K562 (cell line): ENCODE measurements at regions not wholly inside any gene's neighbourhood (a gene's known extent, or its start where the extent isn't known, plus 50 kb on each side); places are given as distances from the start of the nearest gene placed in this dataset.
A peak's percentile ranks its signal among the peaks of the same experiment; 100 is the strongest.

Experiments
- ATAC-seq: fragments of 200-7000 bp; cut with Tn5 transposase; 3 replicates; pipeline ENCODE4 v1.9.1; 2020; ENCODE audit warnings: moderate library complexity
- BruUV-seq: library from RNA; stranded (reverse); fragments of 400-500 nt; replicated peaks from 2 replicates; lab custom pipeline; 2021; lab: Mats Ljungman, UMichigan
- CTCF ChIA-PET: fragments of 300-600 bp; formaldehyde crosslinking; extraction: SDS; loops from one replicate; lab custom pipeline; 2021; ENCODE audit warnings: low intra/inter-chr PET ratio; lab: Yijun Ruan, JAX
- POLR2A ChIA-PET: fragments of 300-600, 350-650 bp; sonication (Branson Sonifier 250); formaldehyde crosslinking; extraction: SDS; loops from one replicate; lab custom pipeline; 2021; ENCODE audit warnings: antibody characterized with exemption, inconsistent platforms; lab: Yijun Ruan, JAX
- DNase-seq, 4 experiments: peaks; one replicate each; pipeline versions ENCODE4 v3.0.0 to v3.0.0-alpha.2; 2011 to 2018; ENCODE audit warnings: low spot score in 3 of 4, mixed read lengths in 3 of 4; ENCODE audit errors: extremely low read depth in 1 of 4
- FAIRE-seq: peaks from 2 replicates; lab custom pipeline; 2011; peaks lifted over from hg19 to GRCh38; lab: Jason Lieb, UNC
- H2AFZ ChIP-seq: 2 replicates; pipeline ENCODE4 v1.6.0; 2011; ENCODE audit warnings: low read depth, low read length, control low read depth, inconsistent platforms
- H3K27ac ChIP-seq: fragments of 200-600 bp; 3 replicates; pipeline ENCODE4 v1.8.0; 2011; ENCODE audit warnings: low read depth, mild to moderate bottlenecking, control low read depth, inconsistent platforms, low read length, moderate library complexity, mixed read lengths; ENCODE audit errors: extremely low read depth
- H3K27me3 ChIP-seq, 2 experiments: fragments of 300-600 bp in 1 of 2; 2 replicates in 1 of 2; 3 replicates in 1 of 2; pipeline versions ENCODE4 v1.6.0 to v1.8.0; 2011; ENCODE audit warnings: inconsistent platforms in 2 of 2, low read length in 2 of 2, mild to moderate bottlenecking in 1 of 2, mixed read lengths in 1 of 2, moderate library complexity in 1 of 2; ENCODE audit not compliant: control insufficient read depth in 2 of 2, insufficient read depth in 2 of 2
- H3K36me3 ChIP-seq: fragments of 300-600 bp; 3 replicates; pipeline ENCODE4 v1.8.0; 2011; ENCODE audit warnings: mild to moderate bottlenecking, low read length, inconsistent platforms; ENCODE audit not compliant: control insufficient read depth, insufficient read depth
- H3K4me1 ChIP-seq, 2 experiments: fragments of 200-600 bp in 1 of 2; replicated peaks in 1 of 2; 2 replicates in 1 of 2; 3 replicates in 1 of 2; pipeline versions ENCODE4 v1.5.1 to v1.8.0; 2011; ENCODE audit warnings: inconsistent platforms in 2 of 2, low read length in 2 of 2, mild to moderate bottlenecking in 1 of 2, mixed read lengths in 1 of 2, moderate library complexity in 1 of 2; ENCODE audit not compliant: control insufficient read depth in 2 of 2, insufficient read depth in 2 of 2
- H3K4me2 ChIP-seq: 2 replicates; pipeline ENCODE4 v1.6.1; 2011; ENCODE audit warnings: low read length, control low read depth, inconsistent platforms, mixed read lengths; ENCODE audit not compliant: insufficient read depth
- H3K4me3 ChIP-seq: fragments of 200-600 bp; sonication (generic), shearing (Covaris generic); 2 replicates; pipeline ENCODE4 v1.5.1; 2016; ENCODE audit warnings: control low read depth, inconsistent platforms
- H3K79me2 ChIP-seq: fragments of 200-600 bp; 3 replicates; pipeline ENCODE4 v1.8.0; 2011; ENCODE audit warnings: low read length, inconsistent platforms; ENCODE audit not compliant: control insufficient read depth, insufficient read depth
- H3K9ac ChIP-seq, 2 experiments: 2 replicates each; pipeline versions ENCODE4 v1.6.0 to v1.6.1; 2011; ENCODE audit warnings: low read depth in 2 of 2, low read length in 2 of 2, control low read depth in 1 of 2, inconsistent platforms in 1 of 2, mild to moderate bottlenecking in 1 of 2, mixed read lengths in 1 of 2; ENCODE audit not compliant: insufficient read depth in 1 of 2
- H3K9me1 ChIP-seq: one replicate; pipeline ENCODE4 v1.6.0; 2011; ENCODE audit warnings: inconsistent platforms, mild to moderate bottlenecking, low read length, moderate library complexity; ENCODE audit not compliant: control insufficient read depth, insufficient read depth
- H3K9me3 ChIP-seq: replicated peaks from 2 replicates; pipeline ENCODE4 v1.5.1; 2011; ENCODE audit warnings: low read depth, low read length, inconsistent platforms; ENCODE audit not compliant: control insufficient read depth, insufficient read depth
- H4K20me1 ChIP-seq: replicated peaks from 2 replicates; pipeline ENCODE4 v1.6.1; 2011; ENCODE audit warnings: low read length, inconsistent platforms, mixed read lengths; ENCODE audit not compliant: control insufficient read depth, insufficient read depth
- HNRNPL ChIP-seq: fragments of 200-400 bp; formaldehyde crosslinking; IDR thresholded peaks from 2 replicates; pipeline ENCODE4 v1.6.1; 2017; ENCODE audit warnings: low read depth, mild to moderate bottlenecking, low read length
- RFX1 ChIP-seq: fragments of 450-650 bp; IDR thresholded peaks from 2 replicates; pipeline ENCODE4 v1.6.1; 2016; ENCODE audit warnings: mild to moderate bottlenecking, moderate library complexity
- SPI1 ChIP-seq: IDR thresholded peaks from 2 replicates; pipeline ENCODE4 v1.6.1; 2011; ENCODE audit warnings: low read depth, low read length, control low read depth, borderline replicate concordance
- THRAP3 ChIP-seq: fragments of 450-650 bp; IDR thresholded peaks from 2 replicates; pipeline ENCODE4 v1.6.1; 2016; ENCODE audit warnings: mild to moderate bottlenecking, inconsistent platforms, borderline replicate concordance
- WGBS: fragments of 100-300 bp; shearing (Covaris generic); methylation state at CpG from one replicate; pipeline ENCODE4 v1.1.6; 2016; ENCODE audit warnings: low coverage, mixed read lengths; ENCODE audit not compliant: insufficient coverage; ENCODE audit errors: missing lambda C conversion rate; 5-methylcytosine and 5-hydroxymethylcytosine counted together
- in situ Hi-C: fragments of 300-500 bp; cut with MboI; formaldehyde crosslinking; loops from 4 replicates; pipeline ENCODE4 v1.15.0; 2018; ENCODE audit warnings: inconsistent platforms, mixed read lengths
- intact Hi-C: fragments of 100-400 bp; cut with micrococcal nuclease; formaldehyde crosslinking; loops from 2 replicates; pipeline ENCODE4 v1.14.2; 2022

GRCh38 chr1:11352816-11353799 is 80.1 kb downstream of the UBIAD1 start:
- POLR2A ChIA-PET, result interaction anchor here (0.6 to 0.7 kb wide), 2 partner anchors 8 to 1518 kb away, joined by 3 read pairs; no protein-coding TSS in a partner anchor
- no TSS peak for BruUV-seq
- Histone ChIP-seq H3K9me3 (no peaks in the 10 kb centered on the region), H3K9me1 (no peaks in the 10 kb centered on the region), H3K4me3 (no peak overlapping the region), H3K4me1 (no peaks in the 10 kb centered on the region), H4K20me1 (0 out of 2 replicates have a peak, but pooled peaks cover 3% of the 10 kb centered on the region), H3K9ac (no peak overlapping the region), H3K4me2 (no peak overlapping the region), H3K36me3 (no peaks in the 10 kb centered on the region), H3K27me3 (peaks cover 34 to 90% of the 10 kb centered on the region in 2 experiments), H3K79me2 (no peaks in the 10 kb centered on the region), H2AFZ (no peak overlapping the region)
- FAIRE-seq (no peak), ATAC-seq (no peak), DNase-seq (no peak)
- in situ Hi-C loops, result no loop called here
- intact Hi-C loops, result no loop called here
- 2% methylated on average over 20 of the region's 20 CpGs for WGBS
- no peak for TF ChIP-seq THRAP3
- TF ChIP-seq SPI1, result 0 out of 2 replicates have a peak, but pooled peaks have one; percentile 7
- TF ChIP-seq, all 486 proteins: peak for 1
- CTCF ChIA-PET, result no interaction called here
- H3K27ac ChIP-seq, result no peak overlapping the region

GRCh38 chr1:11354893-11355553 is 82.0 kb downstream of the UBIAD1 start:
- peaks cover 33 to 98% of the 10 kb centered on the region in 2 experiments for H3K27me3 ChIP-seq
- no peak overlapping the region for H3K9ac ChIP-seq
- ChIA-PET CTCF (no interaction called here), POLR2A (interaction anchor here (0.7 to 1.0 kb wide), 3 partner anchors 33 to 237 kb away, joined by 3 to 5 read pairs (median 4); no protein-coding TSS in a partner anchor)
- H3K9me3 ChIP-seq, result no peaks in the 10 kb centered on the region
- 2% methylated on average over 7 of the region's 7 CpGs for WGBS
- BruUV-seq, result no TSS peak
- no peak overlapping the region for H3K27ac ChIP-seq
- H2AFZ ChIP-seq, result no peak overlapping the region
- DNase-seq (no peak), FAIRE-seq (no peak), ATAC-seq (no peak)
- in situ Hi-C loops (no loop called here), intact Hi-C loops (no loop called here)
- no peaks in the 10 kb centered on the region for H3K36me3 ChIP-seq
- no peaks in the 10 kb centered on the region for H3K79me2 ChIP-seq
- H3K9me1 ChIP-seq, result no peaks in the 10 kb centered on the region
- no peak overlapping the region for H3K4me3 ChIP-seq
- H3K4me1 ChIP-seq, result no peaks in the 10 kb centered on the region
- TF ChIP-seq RFX1, result peak; percentile 66
- no peak for TF ChIP-seq HNRNPL
- 0 out of 2 replicates have a peak, but pooled peaks cover 3% of the 10 kb centered on the region for H4K20me1 ChIP-seq
- no peak overlapping the region for H3K4me2 ChIP-seq
